Right lobe of liver (tissue), 4 donors: ENCODE measurements at regions not wholly inside any gene's neighbourhood (a gene's known extent, or its start where the extent isn't known, plus 50 kb on each side); places are given as distances from the start of the nearest gene placed in this dataset.
"Not testable (repeated sequence)": the region's sequence is repeated elsewhere in the genome, so short reads cannot be mapped to it uniquely, and the experiment has no call there.

Source experiments
- CTCF ChIP-seq, 4 donors: fragments of 200-600 bp in 3 of 4; fragments of 450-650 bp in 1 of 4; IDR thresholded peaks; one replicate each; pipeline versions ENCODE4 v1.5.1 to v1.8.0; 2016 to 2022; ENCODE audit warnings: antibody characterized with exemption in 4 of 4, mild to moderate bottlenecking in 2 of 4
- POLR2A ChIP-seq: fragments of 450-650 bp; IDR thresholded peaks from one replicate; pipeline ENCODE4 v1.6.1; 2017; ENCODE audit warnings: antibody characterized with exemption, mild to moderate bottlenecking
- donor health status: DM: no; HTN: no; CAD: no.
- donor health status: DM: no; HTN: no; CAD: no.
- donor health status: DM: no; HTN: yes; CAD: no.

GRCh38 chr2:146696787-146697186 lies 1148.0 kb upstream of the ACVR2A start:
- TF ChIP-seq CTCF (IDR thresholded peaks at IDR 0.05); POLR2A: not testable (repeated sequence)
